Endothelial cell of umbilical vein (primary cell): ENCODE measurements at regions not wholly inside any gene's neighbourhood (a gene's known extent, or its start where the extent isn't known, plus 50 kb on each side); places are given as distances from the start of the nearest gene placed in this dataset.
A peak's percentile ranks its signal among the peaks of the same experiment; 100 is the strongest.

ENCODE experiments used
- POLR2A ChIP-seq: IDR thresholded peaks from 2 replicates; pipeline ENCODE4 v1.6.1; 2012; ENCODE audit warnings: low read depth, mild to moderate bottlenecking, control low read depth, low read length
- POLR2AphosphoS5 ChIP-seq: IDR thresholded peaks from 2 replicates; pipeline ENCODE4 v1.6.1; 2012; ENCODE audit warnings: low read depth, mild to moderate bottlenecking, control low read depth, low read length, moderate library complexity; ENCODE audit not compliant: insufficient read depth
- TF ChIP-seq, protein P1 (sequence below), 2 donors: IDR thresholded peaks; 1 replicate in 1 of 2; 2 replicates in 1 of 2; pipeline ENCODE4 v1.5.1; 2011; ENCODE audit warnings: low read length in 2 of 2, mild to moderate bottlenecking in 2 of 2, moderate library complexity in 2 of 2, control low read depth in 1 of 2, inconsistent platforms in 1 of 2, low read depth in 1 of 2; ENCODE audit not compliant: insufficient read depth in 1 of 2; ENCODE audit errors: extremely low read depth in 1 of 2

DNA sequence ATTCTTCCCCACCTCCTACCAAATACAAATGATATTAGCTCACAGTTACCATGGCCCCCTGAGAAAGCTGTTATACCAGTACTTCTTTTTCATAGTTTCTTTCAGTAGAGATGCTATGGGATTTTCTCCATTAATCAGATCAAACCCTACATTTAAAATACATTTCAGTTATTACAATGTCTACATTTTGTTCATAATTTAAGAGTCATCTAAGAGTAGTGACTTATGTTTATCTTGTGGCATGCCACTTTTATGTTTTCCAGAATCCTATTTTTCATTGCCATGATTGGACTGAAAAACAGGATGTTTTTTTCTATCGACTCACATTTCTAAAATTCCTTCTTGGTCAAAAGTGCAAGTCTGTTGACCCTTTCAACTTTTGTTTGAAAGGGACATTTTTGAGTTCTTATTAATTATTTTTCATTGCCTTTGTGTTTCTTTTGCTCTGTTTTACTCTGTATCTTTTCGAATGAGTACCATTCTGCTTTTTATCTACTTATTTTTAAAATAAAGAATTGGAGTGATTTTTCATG is 77.4 kb upstream of the ANXA1 start:
- TF ChIP-seq POLR2AphosphoS5 (no peak), POLR2A (peak; percentile 24)
- TF ChIP-seq, protein P1, sequence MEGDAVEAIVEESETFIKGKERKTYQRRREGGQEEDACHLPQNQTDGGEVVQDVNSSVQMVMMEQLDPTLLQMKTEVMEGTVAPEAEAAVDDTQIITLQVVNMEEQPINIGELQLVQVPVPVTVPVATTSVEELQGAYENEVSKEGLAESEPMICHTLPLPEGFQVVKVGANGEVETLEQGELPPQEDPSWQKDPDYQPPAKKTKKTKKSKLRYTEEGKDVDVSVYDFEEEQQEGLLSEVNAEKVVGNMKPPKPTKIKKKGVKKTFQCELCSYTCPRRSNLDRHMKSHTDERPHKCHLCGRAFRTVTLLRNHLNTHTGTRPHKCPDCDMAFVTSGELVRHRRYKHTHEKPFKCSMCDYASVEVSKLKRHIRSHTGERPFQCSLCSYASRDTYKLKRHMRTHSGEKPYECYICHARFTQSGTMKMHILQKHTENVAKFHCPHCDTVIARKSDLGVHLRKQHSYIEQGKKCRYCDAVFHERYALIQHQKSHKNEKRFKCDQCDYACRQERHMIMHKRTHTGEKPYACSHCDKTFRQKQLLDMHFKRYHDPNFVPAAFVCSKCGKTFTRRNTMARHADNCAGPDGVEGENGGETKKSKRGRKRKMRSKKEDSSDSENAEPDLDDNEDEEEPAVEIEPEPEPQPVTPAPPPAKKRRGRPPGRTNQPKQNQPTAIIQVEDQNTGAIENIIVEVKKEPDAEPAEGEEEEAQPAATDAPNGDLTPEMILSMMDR (IDR thresholded peaks at IDR 0.05; ENCODE audit: extremely low read depth in 1 of 2, insufficient read depth in 1 of 2, low read depth in 1 of 2, low read length in 2 of 2): no peak
